T-helper 17 cell (primary cell): ENCODE measurements at regions not wholly inside any gene's neighbourhood (a gene's known extent, or its start where the extent isn't known, plus 50 kb on each side); places are given as distances from the start of the nearest gene placed in this dataset.
"Not testable (repeated sequence)": the region's sequence is repeated elsewhere in the genome, so short reads cannot be mapped to it uniquely, and the experiment has no call there.

Source experiments
- ATAC-seq: fragments of 150-1000 bp; cut with Tn5 transposase; 2 replicates; pipeline ENCODE4 v1.10.0; 2021; ENCODE audit warnings: mild to moderate bottlenecking, moderate library complexity
- DNase-seq, 3 donors: peaks; one replicate each; pipeline versions ENCODE4 v3.0.0 to v3.0.0-alpha.2; 2020 to 2021
- H3K9me3 ChIP-seq: one replicate; pipeline ENCODE4 v1.7.0; 2013; ENCODE audit warnings: low read length, mild to moderate bottlenecking; ENCODE audit not compliant: control insufficient read depth, poor library complexity, severe bottlenecking
- H3K27ac Mint-ChIP-seq: one replicate; pipeline ENCODE4 v1.8.0; 2022; ENCODE audit warnings: mild to moderate bottlenecking, moderate library complexity, mixed read lengths
- H3K27me3 Mint-ChIP-seq: one replicate; pipeline ENCODE4 v1.8.0; 2022; ENCODE audit warnings: mixed read lengths
- H3K36me3 Mint-ChIP-seq: one replicate; pipeline ENCODE4 v1.8.0; 2022; ENCODE audit warnings: low read depth, mixed read lengths
- H3K4me1 Mint-ChIP-seq: one replicate; pipeline ENCODE4 v1.8.0; 2022; ENCODE audit warnings: mild to moderate bottlenecking, mixed read lengths
- H3K4me3 Mint-ChIP-seq: one replicate; pipeline ENCODE4 v1.8.0; 2022; ENCODE audit warnings: mild to moderate bottlenecking, moderate library complexity, mixed read lengths

DNA sequence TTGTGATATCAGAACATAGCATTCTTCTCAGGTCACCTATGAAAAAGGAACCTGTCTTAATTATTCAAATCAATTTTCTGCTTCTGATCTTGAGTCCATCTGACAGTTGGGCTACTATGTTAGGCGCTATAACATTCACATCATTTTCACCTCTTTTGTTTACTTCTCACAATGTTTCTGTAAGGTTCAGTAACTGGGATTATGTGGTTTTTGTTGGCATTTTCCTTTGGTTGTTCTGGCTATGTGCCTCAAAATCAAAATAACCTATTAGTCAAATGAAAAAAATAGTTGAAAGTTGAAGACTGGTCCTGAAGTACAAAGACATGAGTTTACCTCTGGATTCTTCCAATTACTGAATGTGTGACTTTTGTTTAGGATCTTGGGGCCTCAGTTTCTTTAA, 221.3 kb upstream of the SMIM30 start:
- Mint-ChIP-seq H3K36me3 (no peaks in the 10 kb centered on the region), H3K27ac (no peak overlapping the region), H3K4me1 (no peaks in the 10 kb centered on the region), H3K27me3 (no peaks in the 10 kb centered on the region), H3K4me3 (no peak overlapping the region)
- no peak for DNase-seq
- ATAC-seq, result no peak
- H3K9me3 ChIP-seq, result no peaks in the 10 kb centered on the region

DNA sequence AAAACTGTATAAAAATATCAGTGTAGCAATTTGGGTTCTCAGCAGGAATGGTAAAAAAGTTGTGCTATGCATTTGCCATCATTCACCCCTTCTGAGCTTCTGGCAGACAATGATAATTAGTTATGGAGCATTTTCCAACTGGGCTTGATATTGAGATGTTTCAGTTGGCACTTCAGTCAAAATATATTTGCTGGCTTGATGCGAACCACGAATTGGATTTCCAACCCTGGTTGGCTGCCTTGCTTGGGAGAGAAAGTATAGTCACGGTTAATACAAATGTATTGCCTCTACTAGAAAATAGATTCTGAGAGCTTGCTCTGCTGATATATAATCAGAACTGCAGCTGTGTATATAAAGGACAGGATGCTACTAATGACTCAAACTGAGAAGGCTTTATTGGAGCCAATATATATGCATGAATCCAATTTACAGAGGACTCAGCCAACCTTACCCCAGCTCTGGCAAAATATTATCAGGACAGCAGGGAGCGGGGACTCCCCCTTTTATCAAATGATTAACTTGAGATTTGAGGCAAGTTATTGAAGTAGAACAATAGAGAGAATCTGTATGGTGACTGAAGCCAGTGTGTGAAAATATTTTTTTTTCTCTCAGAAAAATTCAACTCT, 219.8 kb upstream of the SMIM30 start:
- no peak overlapping the region for H3K27ac Mint-ChIP-seq
- H3K27me3 Mint-ChIP-seq, result no peaks in the 10 kb centered on the region
- DNase-seq (no peak), ATAC-seq (no peak)
- H3K9me3 ChIP-seq, result no peaks in the 10 kb centered on the region
- H3K4me3 Mint-ChIP-seq, result no peak overlapping the region
- no peaks in the 10 kb centered on the region for H3K4me1 Mint-ChIP-seq
- H3K36me3 Mint-ChIP-seq, result no peaks in the 10 kb centered on the region

DNA sequence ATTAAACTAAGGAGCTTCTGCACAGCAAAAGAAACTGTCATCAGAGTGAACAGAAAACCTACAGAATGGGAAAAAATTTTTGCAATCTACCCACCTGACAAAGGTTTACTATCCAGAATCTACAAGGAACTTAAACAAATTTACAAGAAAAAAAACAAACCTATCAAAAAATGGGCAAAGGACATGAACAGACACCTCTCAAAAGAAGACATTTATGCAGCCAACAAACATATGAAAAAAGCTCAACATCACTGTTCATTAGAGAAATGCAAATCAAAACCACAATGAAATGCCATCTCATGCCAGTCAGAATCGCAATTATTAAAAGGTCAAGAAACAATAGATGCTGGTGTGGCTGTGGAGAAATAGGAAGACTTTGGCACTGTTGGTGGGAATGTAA, 218.5 kb upstream of the SMIM30 start:
- H3K4me3 Mint-ChIP-seq, DNase-seq, H3K4me1 Mint-ChIP-seq, H3K9me3 ChIP-seq, ATAC-seq, H3K27me3 Mint-ChIP-seq, H3K36me3 Mint-ChIP-seq, H3K27ac Mint-ChIP-seq: not testable (repeated sequence)

DNA sequence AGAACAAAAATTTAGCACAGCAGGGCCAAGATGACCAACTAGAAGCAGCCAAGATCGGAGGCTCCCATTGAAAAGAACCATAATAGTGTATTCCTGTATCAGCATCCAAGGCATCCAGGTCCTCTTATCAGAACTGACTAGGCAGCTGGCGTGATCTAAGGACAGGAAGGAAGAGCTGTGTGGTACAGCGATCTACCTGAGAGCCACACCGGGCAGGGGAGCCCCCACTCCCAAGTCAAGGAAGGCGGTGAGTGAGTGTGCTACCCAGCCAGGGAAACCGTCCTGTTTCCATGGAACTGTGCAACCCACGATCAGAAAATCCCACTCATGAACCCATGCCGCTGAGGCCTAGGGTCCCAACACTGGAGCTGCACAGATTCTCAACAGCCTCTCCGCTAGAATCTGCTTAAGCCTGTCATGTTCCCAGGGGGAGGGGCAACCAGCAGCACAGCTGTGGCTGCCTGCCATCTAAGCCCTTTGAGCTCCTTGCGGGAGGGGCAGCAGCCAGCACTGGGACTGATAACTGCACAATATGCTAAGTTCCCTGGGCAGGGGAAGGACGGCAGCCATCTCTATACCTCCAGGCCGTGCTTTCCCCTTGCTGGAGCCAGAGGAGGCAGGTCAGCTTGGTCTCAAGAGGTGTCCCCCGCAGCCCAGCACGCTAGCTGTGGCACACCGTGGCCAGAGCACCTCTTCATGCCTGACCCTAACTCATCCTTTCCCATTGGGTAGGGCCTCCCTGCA, 213.0 kb upstream of the SMIM30 start:
- ATAC-seq (no peak), DNase-seq (no peak)
- Mint-ChIP-seq H3K4me1 (no peaks in the 10 kb centered on the region), H3K36me3 (no peaks in the 10 kb centered on the region), H3K27ac (no peak overlapping the region), H3K27me3 (peaks cover 7% of the 10 kb centered on the region), H3K4me3 (no peak overlapping the region)
- H3K9me3 ChIP-seq, result no peaks in the 10 kb centered on the region

DNA sequence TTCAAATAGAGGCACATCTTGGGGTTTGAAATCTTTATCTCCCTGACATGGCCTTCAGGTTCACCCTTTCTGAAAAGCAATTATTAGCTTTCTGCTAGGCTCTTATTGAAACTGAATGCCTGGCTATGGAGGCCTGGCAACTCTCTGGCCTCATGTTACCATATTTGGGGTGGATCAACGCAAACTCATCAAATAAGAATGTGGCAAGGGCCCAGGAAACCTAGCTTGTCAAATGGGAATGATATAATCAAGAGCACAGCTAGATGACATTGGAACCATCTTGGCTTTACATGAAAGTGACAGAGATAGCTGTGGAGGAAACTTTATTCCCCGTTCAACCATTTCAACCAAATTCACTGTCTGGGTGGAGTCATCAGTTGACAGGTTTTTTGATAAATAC, 202.8 kb upstream of the SMIM30 start:
- Mint-ChIP-seq H3K4me1 (no peaks in the 10 kb centered on the region), H3K4me3 (no peak overlapping the region), H3K27me3 (no peaks in the 10 kb centered on the region), H3K27ac (no peak overlapping the region), H3K36me3 (no peaks in the 10 kb centered on the region)
- DNase-seq (no peak), ATAC-seq (no peak)
- H3K9me3 ChIP-seq, result no peaks in the 10 kb centered on the region

DNA sequence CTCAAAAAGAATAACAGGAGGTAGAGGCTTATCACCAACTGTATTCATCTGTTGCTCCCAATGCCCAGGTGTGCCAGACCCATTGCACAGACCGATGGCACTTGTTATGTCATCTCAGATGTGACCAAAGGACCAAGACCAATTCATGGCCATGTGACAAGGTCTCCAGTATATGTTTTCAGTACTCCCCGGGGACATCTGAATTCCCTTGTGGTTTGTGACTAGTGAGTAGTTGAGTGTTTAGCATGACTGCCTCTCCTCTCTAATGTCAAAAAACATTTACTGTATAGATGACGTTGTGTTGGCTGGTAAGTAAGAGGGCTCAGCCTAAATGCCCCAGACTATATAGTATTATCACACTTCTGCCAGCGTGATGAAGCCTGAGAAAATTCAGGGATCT, 202.1 kb upstream of the SMIM30 start:
- ATAC-seq (no peak), DNase-seq (no peak)
- Mint-ChIP-seq H3K27ac (no peak overlapping the region), H3K27me3 (no peaks in the 10 kb centered on the region), H3K4me1 (no peaks in the 10 kb centered on the region), H3K4me3 (no peak overlapping the region), H3K36me3 (no peaks in the 10 kb centered on the region)
- no peaks in the 10 kb centered on the region for H3K9me3 ChIP-seq

DNA sequence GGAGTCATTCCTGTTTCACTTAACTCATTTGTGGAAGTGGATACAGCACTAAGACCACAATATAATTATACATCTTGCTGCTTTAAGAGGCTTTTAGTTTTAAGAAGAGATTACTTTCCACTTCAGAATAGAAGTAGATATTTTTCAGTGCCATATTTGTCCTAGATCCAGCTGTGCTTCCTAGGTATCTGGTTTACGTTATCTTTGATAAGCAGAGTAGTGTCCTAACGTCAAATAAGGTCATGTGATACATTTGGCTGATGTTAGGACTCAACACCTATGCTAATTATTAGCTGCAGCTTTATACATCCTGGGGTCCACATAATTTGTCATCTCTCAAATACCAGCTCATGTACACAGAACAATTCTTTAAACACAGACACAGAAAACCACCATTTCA, 196.2 kb upstream of the SMIM30 start:
- Mint-ChIP-seq H3K4me1 (no peaks in the 10 kb centered on the region), H3K27ac (no peak overlapping the region)
- no peak for DNase-seq

DNA sequence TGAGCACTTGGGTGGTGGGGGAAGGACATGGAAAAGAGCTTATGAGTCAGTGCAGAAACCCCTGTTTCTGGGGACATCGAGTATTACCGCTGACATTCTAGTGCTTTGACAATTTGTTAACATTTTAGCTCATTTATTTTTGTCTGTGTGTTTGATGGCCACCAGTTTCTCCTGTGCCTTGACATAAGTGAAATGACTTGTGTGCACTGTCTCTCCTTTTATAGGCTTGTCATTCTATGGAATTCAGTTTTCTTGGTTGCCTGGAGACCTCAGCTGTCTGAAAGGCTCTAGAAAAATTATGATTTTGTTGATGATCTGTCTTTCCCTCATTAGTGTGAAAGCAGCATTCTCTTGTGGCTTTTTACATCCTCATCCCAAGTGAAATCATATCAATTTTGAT, 190.0 kb upstream of the SMIM30 start:
- no peaks in the 10 kb centered on the region for H3K36me3 Mint-ChIP-seq
- no peak overlapping the region for H3K27ac Mint-ChIP-seq
- H3K9me3 ChIP-seq, result no peaks in the 10 kb centered on the region
- DNase-seq, result no peak
- H3K4me3 Mint-ChIP-seq, result no peak overlapping the region
- H3K27me3 Mint-ChIP-seq, result no peaks in the 10 kb centered on the region
- no peak for ATAC-seq
- no peaks in the 10 kb centered on the region for H3K4me1 Mint-ChIP-seq

More for the DNA sequence above, 196.2 kb upstream of the SMIM30 start:
- H3K27me3 Mint-ChIP-seq, result no peaks in the 10 kb centered on the region
- no peaks in the 10 kb centered on the region for H3K9me3 ChIP-seq
- H3K4me3 Mint-ChIP-seq, result no peak overlapping the region
- no peaks in the 10 kb centered on the region for H3K36me3 Mint-ChIP-seq
- no peak for ATAC-seq

DNA sequence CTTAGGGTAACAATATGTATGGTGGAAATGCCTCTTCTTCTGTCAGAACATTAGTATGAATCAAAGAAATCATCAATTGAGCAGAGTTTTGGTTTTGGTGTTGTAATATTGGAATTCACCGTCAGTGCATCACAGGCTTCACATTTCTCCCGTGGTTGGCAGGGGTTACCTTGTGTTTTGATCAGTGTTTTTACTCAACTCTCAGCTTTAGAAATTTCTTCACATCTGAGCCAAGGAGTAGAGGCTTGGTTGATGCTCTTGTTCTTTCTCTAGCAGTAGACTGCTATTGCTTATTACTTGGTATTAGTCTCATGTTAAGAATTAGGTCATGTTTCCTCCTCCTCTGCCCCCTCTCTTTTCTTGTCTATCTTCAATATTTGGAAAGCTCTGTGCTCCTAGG, 188.8 kb upstream of the SMIM30 start:
- Mint-ChIP-seq H3K4me3 (no peak overlapping the region), H3K36me3 (no peaks in the 10 kb centered on the region), H3K27me3 (no peaks in the 10 kb centered on the region), H3K4me1 (no peaks in the 10 kb centered on the region), H3K27ac (no peak overlapping the region)
- DNase-seq (no peak), ATAC-seq (no peak)
- H3K9me3 ChIP-seq, result no peaks in the 10 kb centered on the region

DNA sequence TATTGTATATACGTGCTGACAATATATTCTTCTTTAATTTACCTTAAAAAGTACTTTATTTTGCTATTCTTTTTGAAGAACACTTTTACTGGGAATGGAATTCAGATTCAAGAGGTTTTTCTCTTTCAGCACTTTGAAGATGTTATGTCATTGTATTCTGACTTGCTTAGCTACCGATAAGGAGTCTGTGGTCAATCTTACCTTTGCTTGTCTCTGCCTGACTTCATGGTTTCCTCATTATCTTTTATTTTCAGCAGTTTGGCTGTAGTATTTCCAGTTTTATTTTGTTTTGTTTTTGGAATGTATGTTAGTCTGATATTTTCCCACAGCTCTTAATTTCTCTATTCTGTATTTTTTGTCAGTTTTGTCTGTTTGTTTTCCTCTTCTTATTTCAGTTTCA, 187.9 kb upstream of the SMIM30 start:
- no peaks in the 10 kb centered on the region for H3K9me3 ChIP-seq
- Mint-ChIP-seq H3K4me1 (no peaks in the 10 kb centered on the region), H3K36me3 (no peaks in the 10 kb centered on the region), H3K27me3 (no peaks in the 10 kb centered on the region), H3K27ac (no peak overlapping the region), H3K4me3 (no peak overlapping the region)
- DNase-seq (no peak), ATAC-seq (no peak)

DNA sequence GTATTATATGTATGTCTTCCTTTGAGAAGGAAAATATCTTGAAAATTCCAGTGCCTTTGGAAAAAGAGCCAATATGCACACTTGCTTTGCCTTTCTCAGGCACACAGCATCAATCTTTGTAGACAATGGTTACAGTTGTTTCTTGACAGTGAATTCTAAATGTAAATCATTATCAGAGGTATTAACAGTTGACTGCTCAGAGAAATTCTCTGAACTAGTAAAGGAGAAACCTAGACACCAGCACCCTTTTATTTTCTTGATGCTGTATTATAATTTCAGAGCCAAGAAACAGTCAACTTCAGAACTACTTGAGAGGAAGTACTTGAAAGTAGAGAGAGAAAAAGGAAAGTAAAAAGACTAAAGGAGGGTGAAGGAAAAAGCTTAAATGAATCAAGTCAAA, 185.8 kb upstream of the SMIM30 start:
- Mint-ChIP-seq H3K27me3 (no peaks in the 10 kb centered on the region), H3K4me1 (no peaks in the 10 kb centered on the region), H3K36me3 (no peaks in the 10 kb centered on the region), H3K27ac (no peak overlapping the region), H3K4me3 (no peak overlapping the region)
- H3K9me3 ChIP-seq, result no peaks in the 10 kb centered on the region
- DNase-seq (no peak), ATAC-seq (no peak)

DNA sequence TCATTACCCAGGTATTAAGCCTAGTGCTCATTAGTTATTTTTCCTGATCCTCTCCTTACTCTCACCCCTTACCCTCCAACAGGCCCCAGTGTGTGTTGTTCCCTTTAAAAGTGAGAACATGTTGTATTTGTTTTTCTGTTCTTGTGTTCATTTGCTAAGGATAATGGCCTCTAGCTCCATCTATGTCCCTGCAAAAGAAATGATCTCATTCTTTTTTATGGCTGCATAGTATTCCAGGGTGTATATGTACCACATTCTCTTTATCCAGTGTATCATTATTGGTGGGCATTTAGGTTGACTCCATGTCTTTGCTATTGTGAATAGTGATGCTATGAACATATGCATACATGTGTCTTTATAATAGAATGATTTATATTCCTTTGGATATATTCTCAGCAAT, 185.0 kb upstream of the SMIM30 start:
- H3K27ac Mint-ChIP-seq, H3K9me3 ChIP-seq, DNase-seq, H3K4me3 Mint-ChIP-seq, ATAC-seq, H3K36me3 Mint-ChIP-seq, H3K27me3 Mint-ChIP-seq, H3K4me1 Mint-ChIP-seq: not testable (repeated sequence)

DNA sequence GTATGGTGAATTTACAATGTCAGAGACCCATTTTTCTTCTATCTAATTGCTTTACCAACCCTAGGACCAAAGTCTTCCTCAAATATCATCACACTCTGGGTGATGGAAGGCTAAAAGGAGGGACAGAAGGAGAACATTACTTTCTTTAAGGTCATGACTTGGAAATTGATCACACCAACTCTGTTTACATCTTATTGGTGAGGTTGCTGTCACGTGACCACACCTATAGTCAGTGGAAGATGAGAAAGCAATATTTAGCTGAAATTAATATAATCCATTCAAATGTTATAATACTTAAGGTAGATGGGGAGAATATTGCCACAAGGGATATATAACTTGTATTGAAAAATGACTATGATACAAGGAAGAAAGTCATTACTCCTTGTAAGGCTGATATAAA, 183.6 kb upstream of the SMIM30 start:
- no peaks in the 10 kb centered on the region for H3K9me3 ChIP-seq
- Mint-ChIP-seq H3K27me3 (no peaks in the 10 kb centered on the region), H3K4me1 (no peaks in the 10 kb centered on the region), H3K36me3 (no peaks in the 10 kb centered on the region), H3K4me3 (no peak overlapping the region), H3K27ac (no peak overlapping the region)
- DNase-seq (no peak), ATAC-seq (no peak)

DNA sequence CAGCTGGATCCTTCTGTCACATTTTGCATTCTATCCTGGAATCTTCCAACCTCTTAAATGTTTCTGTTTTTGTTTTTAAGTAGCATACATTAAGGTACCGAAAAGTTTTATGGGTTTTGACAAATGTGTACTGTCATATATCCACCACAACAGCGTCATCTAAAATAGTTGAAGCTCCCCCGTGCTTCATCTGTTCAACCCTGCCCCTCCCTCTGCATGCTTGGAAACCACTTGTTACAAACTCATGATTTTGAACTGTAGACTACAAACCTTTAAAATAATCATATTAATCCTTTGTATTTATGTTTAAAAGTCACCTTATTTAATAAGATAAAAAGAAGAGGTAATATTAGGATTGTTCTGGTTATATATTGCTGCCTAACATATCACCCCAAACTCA, 182.8 kb upstream of the SMIM30 start:
- H3K9me3 ChIP-seq, result no peaks in the 10 kb centered on the region
- Mint-ChIP-seq H3K36me3 (no peaks in the 10 kb centered on the region), H3K27me3 (no peaks in the 10 kb centered on the region), H3K4me3 (no peak overlapping the region), H3K4me1 (no peaks in the 10 kb centered on the region), H3K27ac (no peak overlapping the region)
- no peak for ATAC-seq
- DNase-seq, result no peak
